ENCODE measurements at regions not wholly inside any gene's neighbourhood (a gene's known extent, or its start where the extent isn't known, plus 50 kb on each side); places are given as distances from the start of the nearest gene placed in this dataset.

DNA sequence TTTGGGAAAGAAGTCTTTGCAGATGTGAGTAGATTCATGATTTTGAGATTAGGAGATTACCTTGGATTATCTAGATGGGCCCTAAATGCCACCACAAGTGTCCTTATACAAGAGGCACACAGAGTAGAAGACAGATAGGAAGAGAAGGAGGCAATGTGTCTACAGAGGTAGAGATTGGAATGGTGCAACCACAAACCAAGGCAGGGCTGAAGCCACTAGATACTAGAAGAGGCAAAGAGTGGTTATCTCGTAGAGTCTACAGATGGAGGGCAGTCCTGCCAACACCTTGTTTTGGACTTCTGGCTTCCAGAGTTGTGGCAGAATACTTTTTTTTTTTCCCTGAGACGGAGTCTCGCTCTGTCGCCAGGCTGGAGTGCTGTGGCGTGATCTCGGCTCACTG lies 138.3 kb upstream of the AKIRIN2 start:
- TF ChIP-seq ZNF598 (CRISPR knock-in tag; IDR thresholded peaks at IDR 0.05; ENCODE audit: borderline replicate concordance) = no peak
- TF ChIP-seq ATF7 (IDR thresholded peaks at IDR 0.05) = no peak
- no peak for TF ChIP-seq ATF7 (CRISPR knock-in tag; IDR thresholded peaks at IDR 0.05)
- TF ChIP-seq ZNF430 (CRISPR knock-in tag; IDR thresholded peaks at IDR 0.05) = no peak
- TF ChIP-seq FOXM1 (CRISPR knock-in tag; IDR thresholded peaks at IDR 0.05) = no peak
- TF ChIP-seq EP300 (IDR thresholded peaks at IDR 0.05; ENCODE audit: low read depth in 2 of 2, low read length in 2 of 2) = no peak
- TF ChIP-seq EP300 (CRISPR knock-in tag; IDR thresholded peaks at IDR 0.05; ENCODE audit: borderline replicate concordance) = no peak
- TF ChIP-seq, protein P1, sequence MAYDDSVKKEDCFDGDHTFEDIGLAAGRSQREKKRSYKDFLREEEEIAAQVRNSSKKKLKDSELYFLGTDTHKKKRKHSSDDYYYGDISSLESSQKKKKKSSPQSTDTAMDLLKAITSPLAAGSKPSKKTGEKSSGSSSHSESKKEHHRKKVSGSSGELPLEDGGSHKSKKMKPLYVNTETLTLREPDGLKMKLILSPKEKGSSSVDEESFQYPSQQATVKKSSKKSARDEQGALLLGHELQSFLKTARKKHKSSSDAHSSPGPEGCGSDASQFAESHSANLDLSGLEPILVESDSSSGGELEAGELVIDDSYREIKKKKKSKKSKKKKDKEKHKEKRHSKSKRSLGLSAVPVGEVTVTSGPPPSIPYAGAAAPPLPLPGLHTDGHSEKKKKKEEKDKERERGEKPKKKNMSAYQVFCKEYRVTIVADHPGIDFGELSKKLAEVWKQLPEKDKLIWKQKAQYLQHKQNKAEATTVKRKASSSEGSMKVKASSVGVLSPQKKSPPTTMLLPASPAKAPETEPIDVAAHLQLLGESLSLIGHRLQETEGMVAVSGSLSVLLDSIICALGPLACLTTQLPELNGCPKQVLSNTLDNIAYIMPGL (CRISPR knock-in tag; IDR thresholded peaks at IDR 0.05; ENCODE audit: borderline replicate concordance in 1 of 2, low read depth in 1 of 2) = no peak
- no peak for TF ChIP-seq MAZ (IDR thresholded peaks at IDR 0.05; ENCODE audit: borderline replicate concordance, low read depth, low read length)
- TF ChIP-seq MAZ (CRISPR knock-in tag; IDR thresholded peaks at IDR 0.05; ENCODE audit: low read depth) = no peak
- no peak for TF ChIP-seq ZNF367 (CRISPR knock-in tag; IDR thresholded peaks at IDR 0.05; ENCODE audit: borderline replicate concordance)
